MM.1S (cell line): ENCODE measurements at regions not wholly inside any gene's neighbourhood (a gene's known extent, or its start where the extent isn't known, plus 50 kb on each side); places are given as distances from the start of the nearest gene placed in this dataset.
"Not testable (repeated sequence)": the region's sequence is repeated elsewhere in the genome, so short reads cannot be mapped to it uniquely, and the experiment has no call there.

Source experiments
- DNase-seq: peaks from one replicate; pipeline ENCODE4 v3.0.0-alpha.2; 2015
- H2AFZ ChIP-seq: fragments of 300-600 bp; sonication (generic); 2 replicates; pipeline ENCODE4 v1.6.0; 2016; ENCODE audit warnings: antibody characterized with exemption, low read length
- H3F3A ChIP-seq: fragments of 300-600 bp; sonication (generic); 2 replicates; pipeline ENCODE4 v1.6.1; 2016; ENCODE audit warnings: mild to moderate bottlenecking, antibody characterized with exemption, low read length, moderate library complexity, mixed read lengths; ENCODE audit not compliant: insufficient read depth
- H3K27ac ChIP-seq: fragments of 300-600 bp; sonication (generic); 2 replicates; pipeline ENCODE4 v1.5.1; 2016; ENCODE audit warnings: mild to moderate bottlenecking, low read length
- H3K27me3 ChIP-seq: fragments of 300-600 bp; sonication (generic); replicated peaks from 2 replicates; pipeline ENCODE4 v1.6.0; 2016; ENCODE audit warnings: low read length; ENCODE audit not compliant: insufficient read depth
- H3K36me3 ChIP-seq: fragments of 300-600 bp; sonication (generic); replicated peaks from 2 replicates; pipeline ENCODE4 v1.6.1; 2016; ENCODE audit warnings: mild to moderate bottlenecking, low read length, mixed read lengths; ENCODE audit not compliant: insufficient read depth
- H3K4me1 ChIP-seq: fragments of 300-600 bp; sonication (generic); 2 replicates; pipeline ENCODE4 v1.6.1; 2016; ENCODE audit warnings: low read length, mixed read lengths
- H3K4me2 ChIP-seq: fragments of 300-600 bp; sonication (generic); 2 replicates; pipeline ENCODE4 v1.6.0; 2016; ENCODE audit warnings: low read depth, low read length
- H3K4me3 ChIP-seq: fragments of 300-600 bp; sonication (generic); 2 replicates; pipeline ENCODE4 v1.5.1; 2016; ENCODE audit warnings: low read length, mixed read lengths
- H3K79me2 ChIP-seq: fragments of 300-600 bp; sonication (generic); 2 replicates; pipeline ENCODE4 v1.6.1; 2016; ENCODE audit warnings: mixed run types, low read length, mixed read lengths
- H3K9ac ChIP-seq: fragments of 300-600 bp; sonication (generic); 2 replicates; pipeline ENCODE4 v1.6.1; 2016; ENCODE audit warnings: low read length, mixed read lengths
- H3K9me2 ChIP-seq: fragments of 300-600 bp; sonication (generic); replicated peaks from 2 replicates; pipeline ENCODE4 v1.6.1; 2016; ENCODE audit warnings: mild to moderate bottlenecking, low read length, mixed read lengths; ENCODE audit not compliant: insufficient read depth
- H3K9me3 ChIP-seq: fragments of 300-600 bp; sonication (generic); replicated peaks from 2 replicates; pipeline ENCODE4 v1.6.1; 2016; ENCODE audit warnings: mild to moderate bottlenecking, low read length, mixed read lengths; ENCODE audit not compliant: insufficient read depth
- H4K20me1 ChIP-seq: fragments of 300-600 bp; sonication (generic); 2 replicates; pipeline ENCODE4 v1.6.1; 2016; ENCODE audit warnings: mild to moderate bottlenecking, low read length, moderate library complexity, mixed read lengths; ENCODE audit not compliant: insufficient read depth
- EZH2 ChIP-seq: fragments of 300-600 bp; sonication (generic); optimal IDR thresholded peaks from 2 replicates; pipeline ENCODE3; 2017; ENCODE audit warnings: low read depth, mild to moderate bottlenecking, antibody characterized with exemption, low read length, mixed read lengths
- EZH2phosphoT487 ChIP-seq: fragments of 300-600 bp; sonication (generic); IDR thresholded peaks from 2 replicates; pipeline ENCODE4 v1.6.1; 2018; ENCODE audit warnings: antibody characterized with exemption, low read length
- TF ChIP-seq, protein P1 (sequence below): fragments of 300-600 bp; sonication (generic); IDR thresholded peaks from 2 replicates; pipeline ENCODE4 v1.5.1; 2016; ENCODE audit warnings: antibody characterized with exemption, low read length, mixed read lengths

DNA sequence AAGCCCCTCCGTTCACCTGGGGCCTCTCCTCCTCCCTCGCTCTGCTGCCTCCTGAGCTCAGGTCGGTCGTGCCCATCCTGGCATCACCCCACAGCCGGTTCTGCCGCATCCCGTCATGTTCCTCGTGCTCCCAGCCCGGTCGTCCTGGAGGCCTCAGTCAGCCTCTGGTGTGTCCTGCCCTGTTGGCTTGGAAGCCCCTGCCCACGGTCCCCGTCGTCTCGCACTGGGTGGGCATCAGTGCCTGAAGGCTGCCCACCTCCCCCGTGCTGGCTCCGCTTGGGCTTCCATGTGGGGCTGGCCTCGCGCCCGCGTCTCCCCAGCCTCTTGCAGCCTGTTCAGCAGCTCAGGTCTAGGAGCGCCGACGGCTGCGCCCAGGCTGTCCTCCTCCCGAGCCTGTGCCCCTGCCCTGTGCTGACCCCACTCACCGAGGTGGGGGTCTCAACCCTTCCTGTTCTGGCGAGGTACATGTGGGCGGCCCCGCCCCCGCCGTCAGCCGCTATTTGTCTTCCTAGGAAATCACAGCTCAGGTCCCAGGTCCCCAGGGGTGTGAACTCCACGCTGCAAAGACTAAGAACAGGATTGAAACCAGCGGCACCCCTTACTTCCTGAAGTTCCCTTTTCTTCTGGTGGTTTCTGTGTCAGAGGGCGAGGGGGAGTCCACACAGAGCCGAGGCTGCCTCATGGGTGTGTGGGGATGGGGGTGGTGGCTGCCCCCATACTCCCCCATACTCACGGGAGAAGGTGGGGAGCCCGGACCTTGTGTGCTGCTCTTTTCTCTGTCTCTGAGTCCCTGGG lies 102.9 kb downstream of the TMEM121 start:
- H3K36me3 ChIP-seq, H3K27ac ChIP-seq, H3F3A ChIP-seq, H2AFZ ChIP-seq, DNase-seq, H3K79me2 ChIP-seq, H3K9me3 ChIP-seq, H3K4me2 ChIP-seq, H3K4me1 ChIP-seq, H3K4me3 ChIP-seq, H3K9ac ChIP-seq, H3K9me2 ChIP-seq, H4K20me1 ChIP-seq: not testable (repeated sequence)
- peaks cover 37% of the 10 kb centered on the region for H3K27me3 ChIP-seq

GRCh38 chr14:105629886-105630215 lies 103.5 kb downstream of the TMEM121 start:
- Histone ChIP-seq H4K20me1 (no peaks in the 10 kb centered on the region), H3K27ac (no peak overlapping the region), H3K9ac (no peak overlapping the region), H3F3A (no peaks in the 10 kb centered on the region), H3K4me2 (no peak overlapping the region), H3K9me3 (no peaks in the 10 kb centered on the region), H3K4me3 (no peak overlapping the region), H3K4me1 (no peaks in the 10 kb centered on the region), H3K27me3 (peaks cover 37% of the 10 kb centered on the region), H2AFZ (no peak overlapping the region), H3K36me3 (no peaks in the 10 kb centered on the region), H3K79me2 (no peaks in the 10 kb centered on the region), H3K9me2 (no peaks in the 10 kb centered on the region)
- DNase-seq: no peak
- no peak for TF ChIP-seq EZH2
- TF ChIP-seq EZH2phosphoT487: no peak
- TF ChIP-seq, protein P1, sequence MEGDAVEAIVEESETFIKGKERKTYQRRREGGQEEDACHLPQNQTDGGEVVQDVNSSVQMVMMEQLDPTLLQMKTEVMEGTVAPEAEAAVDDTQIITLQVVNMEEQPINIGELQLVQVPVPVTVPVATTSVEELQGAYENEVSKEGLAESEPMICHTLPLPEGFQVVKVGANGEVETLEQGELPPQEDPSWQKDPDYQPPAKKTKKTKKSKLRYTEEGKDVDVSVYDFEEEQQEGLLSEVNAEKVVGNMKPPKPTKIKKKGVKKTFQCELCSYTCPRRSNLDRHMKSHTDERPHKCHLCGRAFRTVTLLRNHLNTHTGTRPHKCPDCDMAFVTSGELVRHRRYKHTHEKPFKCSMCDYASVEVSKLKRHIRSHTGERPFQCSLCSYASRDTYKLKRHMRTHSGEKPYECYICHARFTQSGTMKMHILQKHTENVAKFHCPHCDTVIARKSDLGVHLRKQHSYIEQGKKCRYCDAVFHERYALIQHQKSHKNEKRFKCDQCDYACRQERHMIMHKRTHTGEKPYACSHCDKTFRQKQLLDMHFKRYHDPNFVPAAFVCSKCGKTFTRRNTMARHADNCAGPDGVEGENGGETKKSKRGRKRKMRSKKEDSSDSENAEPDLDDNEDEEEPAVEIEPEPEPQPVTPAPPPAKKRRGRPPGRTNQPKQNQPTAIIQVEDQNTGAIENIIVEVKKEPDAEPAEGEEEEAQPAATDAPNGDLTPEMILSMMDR: no peak

DNA sequence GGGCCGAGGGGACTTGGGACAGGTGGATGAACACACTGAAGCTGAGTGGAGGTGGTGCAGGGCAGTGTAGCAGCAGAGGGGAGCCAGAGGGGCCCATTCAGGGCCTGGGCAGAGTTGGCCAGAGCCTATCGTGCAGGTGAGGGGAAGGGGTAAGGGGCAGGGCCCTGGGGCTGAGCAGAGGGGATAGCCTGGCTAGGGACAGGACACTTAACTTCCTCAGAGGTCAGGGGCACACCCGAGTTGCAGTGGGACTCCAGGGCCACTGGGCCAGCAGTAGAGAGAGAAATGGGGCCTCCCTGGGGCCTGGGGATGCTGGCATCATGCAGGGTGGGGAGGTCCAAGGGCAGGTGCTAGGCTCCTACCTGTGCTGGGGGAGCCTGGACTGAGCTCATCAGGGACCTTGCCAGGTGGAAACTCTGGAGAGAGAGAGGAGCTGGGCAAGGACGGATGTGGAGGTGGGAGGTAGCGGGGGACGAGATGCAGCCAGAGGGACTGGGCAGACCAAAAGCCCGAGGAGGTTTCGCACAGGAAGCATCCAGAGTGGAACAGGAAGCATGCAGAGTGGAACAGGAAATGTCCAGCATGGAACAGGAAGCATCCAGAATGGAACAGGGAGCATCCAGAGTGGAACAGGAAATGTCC lies 104.0 kb downstream of the TMEM121 start:
- H3K9ac ChIP-seq, H3K27ac ChIP-seq, H2AFZ ChIP-seq, H3K79me2 ChIP-seq, H3F3A ChIP-seq, DNase-seq, H3K36me3 ChIP-seq, H3K9me2 ChIP-seq, H3K4me2 ChIP-seq, H4K20me1 ChIP-seq, H3K4me1 ChIP-seq, H3K4me3 ChIP-seq, H3K9me3 ChIP-seq: not testable (repeated sequence)
- peaks cover 37% of the 10 kb centered on the region for H3K27me3 ChIP-seq

- H3K9me3 ChIP-seq, H3K79me2 ChIP-seq, H3K4me1 ChIP-seq, H3F3A ChIP-seq, H4K20me1 ChIP-seq, H3K27ac ChIP-seq, DNase-seq, H3K4me3 ChIP-seq, H3K9ac ChIP-seq, H2AFZ ChIP-seq, H3K4me2 ChIP-seq, H3K36me3 ChIP-seq, H3K9me2 ChIP-seq: not testable (repeated sequence)
- peaks cover 37% of the 10 kb centered on the region for H3K27me3 ChIP-seq
These were observed 104.8 kb downstream of the TMEM121 start for GRCh38 chr14:105630935-105631779.
